IMR-90 (cell line): ENCODE measurements at regions not wholly inside any gene's neighbourhood (a gene's known extent, or its start where the extent isn't known, plus 50 kb on each side); places are given as distances from the start of the nearest gene placed in this dataset.

ENCODE experiments used
- ATAC-seq: fragments of 200-7000 bp; cut with Tn5 transposase; 2 replicates; pipeline ENCODE4 v1.9.1; 2020; ENCODE audit warnings: low read depth, mild to moderate bottlenecking, moderate library complexity
- BruUV-seq: library from RNA; stranded (reverse); fragments of 400-500 nt; replicated peaks from 2 replicates; lab custom pipeline; 2021; lab: Mats Ljungman, UMichigan
- CTCF ChIA-PET: fragments of 300-600 bp; formaldehyde crosslinking; extraction: SDS; loops from one replicate; lab custom pipeline; 2021; ENCODE audit warnings: antibody characterized with exemption; lab: Yijun Ruan, JAX
- POLR2A ChIA-PET: fragments of 300-600 bp; sonication (Branson Sonifier 250); formaldehyde crosslinking; loops from one replicate; lab custom pipeline; 2022; ENCODE audit warnings: antibody characterized with exemption; ENCODE audit not compliant: unreplicated experiment; lab: Charles Lee
- DNase-seq: peaks from one replicate; pipeline ENCODE4 v3.0.0; 2013
- H2AFZ ChIP-seq: replicated peaks from 2 replicates; pipeline ENCODE3; 2013; ENCODE audit warnings: low read length, mild to moderate bottlenecking; ENCODE audit not compliant: poor library complexity
- H2AK5ac ChIP-seq: 2 replicates; pipeline ENCODE4 v1.6.1; 2013; ENCODE audit warnings: low read depth, low read length, inconsistent platforms
- H2AK9ac ChIP-seq: replicated peaks from 2 replicates; pipeline ENCODE3; 2013; ENCODE audit warnings: mild to moderate bottlenecking, low read depth, low read length, moderate library complexity; ENCODE audit not compliant: poor library complexity
- H2BK120ac ChIP-seq: 2 replicates; pipeline ENCODE4 v1.6.1; 2013; ENCODE audit warnings: low read depth, low read length, inconsistent platforms
- H2BK15ac ChIP-seq: 3 replicates; pipeline ENCODE4 v1.6.1; 2013; ENCODE audit warnings: low read depth, low read length, inconsistent platforms
- H2BK20ac ChIP-seq: 2 replicates; pipeline ENCODE4 v1.6.1; 2013; ENCODE audit warnings: low read depth, mild to moderate bottlenecking, inconsistent platforms, low read length, moderate library complexity
- H2BK5ac ChIP-seq: 2 replicates; pipeline ENCODE4 v1.6.1; 2013; ENCODE audit warnings: mild to moderate bottlenecking, low read depth, low read length, inconsistent platforms; ENCODE audit not compliant: poor library complexity, severe bottlenecking
- H3K14ac ChIP-seq: replicated peaks from 2 replicates; pipeline ENCODE4 v1.6.1; 2013; ENCODE audit warnings: low read depth, low read length, inconsistent platforms
- H3K18ac ChIP-seq: 2 replicates; pipeline ENCODE4 v1.6.1; 2013; ENCODE audit warnings: low read depth, low read length, control low read depth
- H3K23ac ChIP-seq: 2 replicates; pipeline ENCODE4 v1.6.1; 2013; ENCODE audit warnings: low read depth, low read length, inconsistent platforms
- H3K27ac ChIP-seq: 2 replicates; pipeline ENCODE4 v1.5.1; 2013; ENCODE audit warnings: mild to moderate bottlenecking, control low read depth, low read length; ENCODE audit not compliant: insufficient read depth
- H3K27me3 ChIP-seq: 2 replicates; pipeline ENCODE4 v1.6.1; 2013; ENCODE audit warnings: low read length; ENCODE audit not compliant: control insufficient read depth, insufficient read depth
- H3K36me3 ChIP-seq: 2 replicates; pipeline ENCODE4 v1.6.1; 2013; ENCODE audit warnings: low read length, mixed read lengths; ENCODE audit not compliant: control insufficient read depth, insufficient read depth
- H3K4ac ChIP-seq: 2 replicates; pipeline ENCODE4 v1.6.1; 2013; ENCODE audit warnings: low read depth, low read length, inconsistent platforms
- H3K4me1 ChIP-seq: 2 replicates; pipeline ENCODE4 v1.6.1; 2013; ENCODE audit warnings: low read length, mixed read lengths; ENCODE audit not compliant: control insufficient read depth, insufficient read depth
- H3K4me2 ChIP-seq: 2 replicates; pipeline ENCODE4 v1.6.1; 2013; ENCODE audit warnings: low read depth, mild to moderate bottlenecking, control low read depth, low read length, moderate library complexity
- H3K4me3 ChIP-seq: 2 replicates; pipeline ENCODE4 v1.5.1; 2013; ENCODE audit warnings: low read depth, mild to moderate bottlenecking, control low read depth, low read length, moderate library complexity; ENCODE audit not compliant: insufficient read depth
- H3K56ac ChIP-seq: 2 replicates; pipeline ENCODE4 v1.6.1; 2013; ENCODE audit warnings: low read length, inconsistent platforms; ENCODE audit not compliant: insufficient read depth; ENCODE audit errors: extremely low read depth
- H3K79me1 ChIP-seq, 2 experiments: 2 replicates each; pipeline ENCODE4 v1.6.1; 2013; ENCODE audit warnings: low read length in 2 of 2, inconsistent platforms in 1 of 2, low read depth in 1 of 2
- H3K9ac ChIP-seq: 2 replicates; pipeline ENCODE4 v1.6.1; 2013; ENCODE audit warnings: low read depth, low read length, control low read depth
- H3K9me1 ChIP-seq: 2 replicates; pipeline ENCODE4 v1.6.1; 2013; ENCODE audit warnings: low read length, inconsistent platforms; ENCODE audit not compliant: insufficient read depth
- H3K9me3 ChIP-seq: 2 replicates; pipeline ENCODE4 v1.6.1; 2013; ENCODE audit warnings: low read length; ENCODE audit not compliant: control insufficient read depth, insufficient read depth
- H4K20me1 ChIP-seq: 2 replicates; pipeline ENCODE4 v1.6.1; 2013; ENCODE audit warnings: low read length, inconsistent platforms; ENCODE audit not compliant: insufficient read depth
- H4K5ac ChIP-seq: 2 replicates; pipeline ENCODE4 v1.6.1; 2013; ENCODE audit warnings: mild to moderate bottlenecking, low read depth, low read length, control low read depth
- H4K8ac ChIP-seq, 2 experiments: 2 replicates each; pipeline ENCODE4 v1.6.1; 2013; ENCODE audit warnings: low read depth in 2 of 2, low read length in 2 of 2, control low read depth in 1 of 2, inconsistent platforms in 1 of 2
- H4K91ac ChIP-seq: 2 replicates; pipeline ENCODE4 v1.6.1; 2013; ENCODE audit warnings: low read depth, low read length, inconsistent platforms; ENCODE audit not compliant: insufficient read depth
- BHLHE40 ChIP-seq: fragments of 150-350 bp; IDR thresholded peaks from 2 replicates; pipeline ENCODE4 v1.6.1; 2016; ENCODE audit warnings: mild to moderate bottlenecking, low read depth, low read length
- CEBPB ChIP-seq: IDR thresholded peaks from 2 replicates; pipeline ENCODE4 v1.6.1; 2012; ENCODE audit warnings: low read depth, low read length, improper control_type of control experiment
- CHD1 ChIP-seq: IDR thresholded peaks from 2 replicates; pipeline ENCODE4 v1.6.1; 2012; ENCODE audit warnings: low read depth, low read length, improper control_type of control experiment
- FOS ChIP-seq: fragments of 150-350 bp; IDR thresholded peaks from 2 replicates; pipeline ENCODE4 v1.6.1; 2016; ENCODE audit warnings: low read depth, low read length
- MAFK ChIP-seq: IDR thresholded peaks from 2 replicates; pipeline ENCODE4 v1.6.1; 2012; ENCODE audit warnings: low read depth, low read length, improper control_type of control experiment
- MAZ ChIP-seq: IDR thresholded peaks from 2 replicates; pipeline ENCODE4 v1.6.1; 2012; ENCODE audit warnings: low read depth, mild to moderate bottlenecking, low read length, improper control_type of control experiment, moderate library complexity, borderline replicate concordance
- MXI1 ChIP-seq: IDR thresholded peaks from 2 replicates; pipeline ENCODE4 v1.6.1; 2012; ENCODE audit warnings: low read depth, mild to moderate bottlenecking, low read length, moderate library complexity, borderline replicate concordance
- NFE2L2 ChIP-seq: fragments of 150-350 bp; IDR thresholded peaks from 2 replicates; pipeline ENCODE4 v1.6.1; 2016; ENCODE audit warnings: low read depth, mild to moderate bottlenecking, low read length
- POLR2A ChIP-seq: IDR thresholded peaks from 2 replicates; pipeline ENCODE4 v1.6.1; 2012; ENCODE audit warnings: mild to moderate bottlenecking, low read depth, low read length
- RAD21 ChIP-seq: IDR thresholded peaks from 2 replicates; pipeline ENCODE4 v1.6.1; 2012; ENCODE audit warnings: low read length, improper control_type of control experiment
- RCOR1 ChIP-seq: IDR thresholded peaks from 2 replicates; pipeline ENCODE4 v1.6.1; 2012; ENCODE audit warnings: mild to moderate bottlenecking, low read length, improper control_type of control experiment; ENCODE audit not compliant: insufficient replicate concordance
- RFX5 ChIP-seq: IDR thresholded peaks from 2 replicates; pipeline ENCODE4 v1.8.0; 2012; ENCODE audit warnings: low read depth, mild to moderate bottlenecking, low read length, moderate library complexity
- SMC3 ChIP-seq: fragments of 150-350 bp; IDR thresholded peaks from 2 replicates; pipeline ENCODE4 v1.6.1; 2016; ENCODE audit warnings: low read depth, mild to moderate bottlenecking, antibody characterized with exemption, low read length, moderate library complexity
- WGBS, 2 experiments: methylation state at CpG; one replicate each; pipeline versions ENCODE4 v1.1.5 to v1.1.7; 2013; ENCODE audit warnings: missing lambda C conversion rate in 2 of 2; ENCODE audit not compliant: insufficient read length in 1 of 2; ENCODE audit errors: extremely low coverage in 2 of 2; 5-methylcytosine and 5-hydroxymethylcytosine counted together
- dilution Hi-C: fragments of 300-500 bp; cut with HindIII; formaldehyde crosslinking; loops from one replicate; pipeline ENCODE4 v1.14.3; 2018; ENCODE audit warnings: low sequenced_read_pairs; ENCODE audit not compliant: unreplicated experiment
- in situ Hi-C: fragments of 300-500 bp; cut with MboI; formaldehyde crosslinking; loops from 3 replicates; pipeline ENCODE4 v1.14.3; 2019; ENCODE audit warnings: low sequenced_read_pairs, inconsistent platforms, mixed read lengths
- intact Hi-C: fragments of 100-400 bp; cut with micrococcal nuclease; formaldehyde crosslinking; loops from 2 replicates; pipeline ENCODE4 v1.10.0; 2022
- TF ChIP-seq, protein P1 (sequence below): fragments of 150-350 bp; IDR thresholded peaks from 2 replicates; pipeline ENCODE4 v1.6.1; 2016; ENCODE audit warnings: low read depth, mild to moderate bottlenecking, low read length, moderate library complexity, borderline replicate concordance

DNA sequence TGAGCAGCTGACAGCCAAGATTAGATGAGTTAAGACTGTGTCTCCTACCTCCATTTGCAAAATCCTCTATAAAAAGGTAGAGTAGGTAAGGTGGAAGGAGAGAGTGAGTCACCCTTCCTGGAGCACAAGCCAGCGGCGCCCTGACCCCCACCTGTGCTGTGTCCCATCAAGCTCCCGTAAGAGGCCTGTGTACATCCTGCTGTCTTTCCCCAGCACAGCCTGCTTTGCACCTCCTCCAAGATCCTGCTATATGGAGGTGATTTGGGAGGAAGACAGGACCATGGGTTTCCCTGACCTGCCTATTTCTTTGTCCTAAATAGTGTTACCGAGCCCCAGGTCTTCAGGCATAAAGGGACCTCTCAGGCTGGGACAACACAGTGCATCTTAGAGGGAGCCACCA lies 62.3 kb upstream of the UQCRFS1 start:
- no peaks in the 10 kb centered on the region for H3K27me3 ChIP-seq
- H3K23ac ChIP-seq: no peak overlapping the region
- H3K36me3 ChIP-seq: no peaks in the 10 kb centered on the region
- WGBS, 2 experiments: no CpG with 5 or more reads among the region's 4 CpGs
- dilution Hi-C loops (no loop called here), intact Hi-C loops (no loop called here), in situ Hi-C loops (no loop called here)
- no TSS peak for BruUV-seq
- no peak overlapping the region for H2BK15ac ChIP-seq
- H2BK20ac ChIP-seq: no peak overlapping the region
- H3K9ac ChIP-seq: no peak overlapping the region
- no peak overlapping the region for H3K4me2 ChIP-seq
- TF ChIP-seq RCOR1 (no peak), MXI1 (no peak), BHLHE40 (no peak), SMC3 (no peak), POLR2A (no peak), CHD1 (no peak), MAZ (no peak), RAD21 (no peak), RFX5 (no peak), NFE2L2 (no peak), MAFK (no peak), CEBPB (no peak), FOS (no peak)
- TF ChIP-seq, protein P1, sequence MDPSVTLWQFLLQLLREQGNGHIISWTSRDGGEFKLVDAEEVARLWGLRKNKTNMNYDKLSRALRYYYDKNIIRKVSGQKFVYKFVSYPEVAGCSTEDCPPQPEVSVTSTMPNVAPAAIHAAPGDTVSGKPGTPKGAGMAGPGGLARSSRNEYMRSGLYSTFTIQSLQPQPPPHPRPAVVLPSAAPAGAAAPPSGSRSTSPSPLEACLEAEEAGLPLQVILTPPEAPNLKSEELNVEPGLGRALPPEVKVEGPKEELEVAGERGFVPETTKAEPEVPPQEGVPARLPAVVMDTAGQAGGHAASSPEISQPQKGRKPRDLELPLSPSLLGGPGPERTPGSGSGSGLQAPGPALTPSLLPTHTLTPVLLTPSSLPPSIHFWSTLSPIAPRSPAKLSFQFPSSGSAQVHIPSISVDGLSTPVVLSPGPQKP: no peak
- H2AK5ac ChIP-seq: no peak overlapping the region
- H2BK120ac ChIP-seq: no peak overlapping the region
- H3K4me3 ChIP-seq: no peak overlapping the region
- no peak overlapping the region for H3K14ac ChIP-seq
- CTCF ChIA-PET: no interaction called here
- POLR2A ChIA-PET: no interaction called here
- H3K18ac ChIP-seq: no peak overlapping the region
- H3K56ac ChIP-seq: no peak overlapping the region
- H3K4me1 ChIP-seq: no peaks in the 10 kb centered on the region
- H4K20me1 ChIP-seq: no peaks in the 10 kb centered on the region
- no peak overlapping the region for H4K5ac ChIP-seq
- no peak overlapping the region for H3K27ac ChIP-seq
- H3K9me1 ChIP-seq: no peaks in the 10 kb centered on the region; the same call in 1 of the 2 replicates
- H2AK9ac ChIP-seq: no peak overlapping the region
- H4K8ac ChIP-seq: no peak overlapping the region
- H3K4ac ChIP-seq: no peak overlapping the region
- no peak overlapping the region for H2AFZ ChIP-seq
- ATAC-seq (no peak), DNase-seq (no peak)
- peaks cover 2% of the 10 kb centered on the region; the same call in 1 of the 2 replicates for H3K9me3 ChIP-seq
- H4K91ac ChIP-seq: no peak overlapping the region
- no peak overlapping the region for H2BK5ac ChIP-seq
- H3K79me1 ChIP-seq: no peaks in the 10 kb centered on the region
